WTC11 (cell line): ENCODE measurements at regions not wholly inside any gene's neighbourhood (a gene's known extent, or its start where the extent isn't known, plus 50 kb on each side); places are given as distances from the start of the nearest gene placed in this dataset.

Source experiments
- ATAC-seq: fragments of 200-7000 bp; cut with Tn5 transposase; 2 replicates; pipeline ENCODE4 v1.10.0; 2021; ENCODE audit warnings: mild to moderate bottlenecking, moderate library complexity
- CTCF ChIA-PET: fragments of 300-600 bp; sonication (Branson Sonifier 250); formaldehyde crosslinking; loops from one replicate; lab custom pipeline; 2021; ENCODE audit warnings: antibody characterized with exemption; lab: Charles Lee
- POLR2A ChIA-PET: fragments of 350-600 bp; sonication (Branson Sonifier 250); formaldehyde crosslinking; loops from one replicate; lab custom pipeline; 2021; ENCODE audit warnings: antibody characterized with exemption; lab: Charles Lee
- DNase-seq: peaks from one replicate; pipeline ENCODE4 v3.0.0; 2021; ENCODE audit warnings: low spot score
- H3K27ac Mint-ChIP-seq: 2 replicates; pipeline ENCODE4 v1.8.0; 2021; ENCODE audit warnings: mixed read lengths
- H3K27me3 Mint-ChIP-seq: 2 replicates; pipeline ENCODE4 v1.8.0; 2021; ENCODE audit warnings: low read depth, mild to moderate bottlenecking, moderate library complexity, mixed read lengths
- H3K36me3 Mint-ChIP-seq: 2 replicates; pipeline ENCODE4 v1.8.0; 2021; ENCODE audit warnings: mixed read lengths
- H3K4me1 Mint-ChIP-seq: 2 replicates; pipeline ENCODE4 v1.8.0; 2022; ENCODE audit warnings: mixed read lengths
- H3K4me3 Mint-ChIP-seq: 2 replicates; pipeline ENCODE4 v1.8.0; 2021; ENCODE audit warnings: mild to moderate bottlenecking, moderate library complexity, mixed read lengths
- H3K9me3 Mint-ChIP-seq: 2 replicates; pipeline ENCODE4 v1.8.0; 2021; ENCODE audit warnings: mixed read lengths
- CDX4 ChIP-seq: fragments of 250-450 bp; sonication (Bioruptor Pico); IDR thresholded peaks from 2 replicates; pipeline ENCODE4 v1.9.0; 2021; ENCODE audit warnings: moderate library complexity, mild to moderate bottlenecking, inconsistent platforms, borderline replicate concordance
- ETV6 ChIP-seq: sonication (generic); formaldehyde crosslinking; IDR thresholded peaks from 2 replicates; pipeline ENCODE4 v1.8.1; 2022; ENCODE audit warnings: mild to moderate bottlenecking, missing genetic modification reagents
- FOXP1 ChIP-seq: sonication (generic); formaldehyde crosslinking; IDR thresholded peaks from 2 replicates; pipeline ENCODE4 v1.8.0; 2022; ENCODE audit warnings: missing genetic modification reagents, mild to moderate bottlenecking, moderate library complexity, borderline replicate concordance
- HMGA2 ChIP-seq: fragments of 250-450 bp; sonication (Bioruptor Pico); IDR thresholded peaks from 2 replicates; pipeline ENCODE4 v1.4.0; 2021; ENCODE audit warnings: mild to moderate bottlenecking, moderate library complexity
- JAZF1 ChIP-seq: fragments of 250-450 bp; sonication (Bioruptor Pico); IDR thresholded peaks from 2 replicates; pipeline ENCODE4 v1.9.0; 2021; ENCODE audit warnings: moderate library complexity, mild to moderate bottlenecking, inconsistent platforms
- JUN ChIP-seq: sonication (generic); formaldehyde crosslinking; IDR thresholded peaks from 2 replicates; pipeline ENCODE4 v1.8.0; 2023; ENCODE audit warnings: mild to moderate bottlenecking, missing genetic modification reagents
- MYBL2 ChIP-seq: sonication (generic); formaldehyde crosslinking; IDR thresholded peaks from 2 replicates; pipeline ENCODE4 v1.8.1; 2023; ENCODE audit warnings: mild to moderate bottlenecking, moderate library complexity, missing genetic modification reagents
- NFYB ChIP-seq: sonication (generic); formaldehyde crosslinking; conservative IDR thresholded peaks from 2 replicates; pipeline ENCODE4 v1.8.0; 2022; ENCODE audit warnings: low read depth, missing genetic modification reagents
- NR3C1 ChIP-seq: sonication (generic); formaldehyde crosslinking; conservative IDR thresholded peaks from 2 replicates; pipeline ENCODE4 v1.8.1; 2023; ENCODE audit warnings: low read depth, mild to moderate bottlenecking, missing genetic modification reagents
- OVOL2 ChIP-seq: fragments of 250-450 bp; sonication (Bioruptor Pico); IDR thresholded peaks from 2 replicates; pipeline ENCODE4 v1.9.0; 2021; ENCODE audit warnings: mild to moderate bottlenecking, borderline replicate concordance
- PRDM15 ChIP-seq: sonication (generic); formaldehyde crosslinking; IDR thresholded peaks from 2 replicates; pipeline ENCODE4 v1.8.0; 2022; ENCODE audit warnings: missing genetic modification reagents
- SMAD4 ChIP-seq: sonication (generic); formaldehyde crosslinking; IDR thresholded peaks from 2 replicates; pipeline ENCODE4 v1.8.0; 2022; ENCODE audit warnings: mild to moderate bottlenecking, missing genetic modification reagents
- SP1 ChIP-seq: sonication (generic); formaldehyde crosslinking; conservative IDR thresholded peaks from 2 replicates; pipeline ENCODE4 v1.8.1; 2022; ENCODE audit warnings: missing genetic modification reagents
- STAT6 ChIP-seq: sonication (generic); formaldehyde crosslinking; conservative IDR thresholded peaks from 2 replicates; pipeline ENCODE4 v1.8.1; 2023; ENCODE audit warnings: mild to moderate bottlenecking, low read depth, missing genetic modification reagents, moderate library complexity
- TCF7 ChIP-seq: sonication (generic); formaldehyde crosslinking; IDR thresholded peaks from 2 replicates; pipeline ENCODE4 v1.8.0; 2022; ENCODE audit warnings: mild to moderate bottlenecking, low read depth, missing genetic modification reagents, moderate library complexity
- ZBTB21 ChIP-seq: sonication (generic); formaldehyde crosslinking; IDR thresholded peaks from 2 replicates; pipeline ENCODE4 v1.8.1; 2023; ENCODE audit warnings: mild to moderate bottlenecking, missing genetic modification reagents, borderline replicate concordance
- ZNF317 ChIP-seq: sonication (generic); formaldehyde crosslinking; IDR thresholded peaks from 2 replicates; pipeline ENCODE4 v1.8.1; 2023; ENCODE audit warnings: low read depth, mild to moderate bottlenecking, moderate library complexity, missing genetic modification reagents, borderline replicate concordance
- ZNF396 ChIP-seq: fragments of 250-450 bp; sonication (Bioruptor Pico); IDR thresholded peaks from 2 replicates; pipeline ENCODE4 v1.8.0; 2021; ENCODE audit warnings: mild to moderate bottlenecking, moderate library complexity, borderline replicate concordance
- ZNF425 ChIP-seq: fragments of 250-450 bp; sonication (Bioruptor Pico); conservative IDR thresholded peaks from 2 replicates; pipeline ENCODE4 v1.9.0; 2021; ENCODE audit warnings: mild to moderate bottlenecking
- ZNF512 ChIP-seq: sonication (generic); formaldehyde crosslinking; IDR thresholded peaks from 2 replicates; pipeline ENCODE4 v1.8.1; 2022; ENCODE audit warnings: missing genetic modification reagents, borderline replicate concordance
- ZSCAN18 ChIP-seq: fragments of 250-450 bp; sonication (Bioruptor Pico); IDR thresholded peaks from 2 replicates; pipeline ENCODE4 v2.1.2; 2022; ENCODE audit warnings: mild to moderate bottlenecking, moderate library complexity

GRCh38 chr7:40944981-40945585 is 757.8 kb downstream of the INHBA start (continued):
- no peak for TF ChIP-seq ZSCAN18

- no peaks in the 10 kb centered on the region for H3K27me3 Mint-ChIP-seq
- POLR2A ChIA-PET, result no interaction called here
- no peak overlapping the region for H3K4me3 Mint-ChIP-seq
- peak; percentile 25 for DNase-seq
- H3K36me3 Mint-ChIP-seq, result peaks cover 3% of the 10 kb centered on the region; the same call in 1 of the 2 replicates
- no peak for ATAC-seq
- TF ChIP-seq JAZF1 (CRISPR knock-in tag) (no peak), ZNF512 (no peak), NFYB (no peak), CDX4 (CRISPR knock-in tag) (no peak), ZBTB21 (CRISPR knock-in tag) (no peak), HMGA2 (CRISPR knock-in tag) (no peak), TCF7 (CRISPR knock-in tag) (no peak), ZNF317 (CRISPR knock-in tag) (no peak)
- TF ChIP-seq, all 79 proteins: peak for 0
- Mint-ChIP-seq H3K9me3 (peaks cover 36% of the 10 kb centered on the region), H3K4me1 (no peaks in the 10 kb centered on the region), H3K27ac (no peak overlapping the region)
- CTCF ChIA-PET, result no interaction called here
These were observed 765.0 kb downstream of the INHBA start for GRCh38 chr7:40937879-40938278.

- no peak overlapping the region for H3K4me3 Mint-ChIP-seq
- TF ChIP-seq JAZF1 (CRISPR knock-in tag), result no peak
- TF ChIP-seq OVOL2 (CRISPR knock-in tag), result no peak
- TF ChIP-seq ETV6 (CRISPR knock-in tag), result no peak
- no peak for TF ChIP-seq NR3C1 (CRISPR knock-in tag)
- no peak for TF ChIP-seq MYBL2 (CRISPR knock-in tag)
- TF ChIP-seq STAT6, result no peak
- no peak for TF ChIP-seq ZNF425 (CRISPR knock-in tag)
- no peak for TF ChIP-seq PRDM15 (CRISPR knock-in tag)
- TF ChIP-seq SMAD4 (CRISPR knock-in tag), result no peak
- no peak for TF ChIP-seq FOXP1 (CRISPR knock-in tag)
- no peak for TF ChIP-seq ZBTB21 (CRISPR knock-in tag)
- TF ChIP-seq JUN (CRISPR knock-in tag), result no peak
- no peak for TF ChIP-seq SP1
- no peak for TF ChIP-seq ZNF396 (CRISPR knock-in tag)
- TF ChIP-seq, all 79 proteins: peak for 0
- no peak for ATAC-seq
- ChIA-PET POLR2A (no interaction called here), CTCF (no interaction called here)
- Mint-ChIP-seq H3K36me3 (peaks cover 3% of the 10 kb centered on the region; the same call in 1 of the 2 replicates), H3K9me3 (peaks cover 31% of the 10 kb centered on the region), H3K27me3 (no peaks in the 10 kb centered on the region), H3K4me1 (no peaks in the 10 kb centered on the region), H3K27ac (no peak overlapping the region)
- no peak for DNase-seq
These were observed 767.5 kb downstream of the INHBA start for GRCh38 chr7:40935435-40935834.
